Breast epithelium (tissue), 4 donors: ENCODE measurements at regions not wholly inside any gene's neighbourhood (a gene's known extent, or its start where the extent isn't known, plus 50 kb on each side); places are given as distances from the start of the nearest gene placed in this dataset.

Experiments used
- DNase-seq, 2 donors: peaks; one replicate each; pipeline ENCODE4 v3.0.0-alpha.2; 2019; ENCODE audit warnings: low spot score in 2 of 2
- H3K27ac ChIP-seq, 2 donors: fragments of 200-600 bp; sonication (generic) in 1 of 2; one replicate each; pipeline ENCODE4 v1.5.1; 2016 to 2019; ENCODE audit warnings: mild to moderate bottlenecking in 1 of 2
- H3K27me3 ChIP-seq, 2 donors: fragments of 200-600 bp; sonication (generic) in 1 of 2; one replicate each; pipeline versions ENCODE4 v1.5.1 to v1.6.0; 2017 to 2019; ENCODE audit warnings: control low read depth in 1 of 2, mild to moderate bottlenecking in 1 of 2
- H3K36me3 ChIP-seq: fragments of 200-600 bp; one replicate; pipeline ENCODE4 v1.5.1; 2019
- H3K4me1 ChIP-seq, 2 donors: fragments of 200-600 bp; sonication (generic); one replicate each; pipeline ENCODE4 v1.5.1; 2016 to 2019; ENCODE audit warnings: control low read depth in 1 of 2
- H3K4me3 ChIP-seq, 3 donors: fragments of 200-600 bp; sonication (generic); 1 replicate in 2 of 3; 2 replicates in 1 of 3; pipeline ENCODE4 v1.5.1; 2016 to 2019; ENCODE audit warnings: mild to moderate bottlenecking in 3 of 3, moderate library complexity in 2 of 3
- H3K9me3 ChIP-seq, 2 donors: fragments of 200-600 bp; sonication (generic) in 1 of 2; one replicate each; pipeline ENCODE4 v1.5.1; 2016 to 2019; ENCODE audit warnings: control low read depth in 1 of 2
- CTCF ChIP-seq, 3 donors: fragments of 450-650 bp; IDR thresholded peaks; one replicate each; pipeline ENCODE4 v1.5.1; 2016 to 2017; ENCODE audit warnings: antibody characterized with exemption in 3 of 3, mild to moderate bottlenecking in 3 of 3, moderate library complexity in 3 of 3
- POLR2A ChIP-seq: fragments of 450-650 bp; IDR thresholded peaks from one replicate; pipeline ENCODE4 v1.6.1; 2016; ENCODE audit warnings: antibody characterized with exemption, mild to moderate bottlenecking, moderate library complexity
- POLR2AphosphoS5 ChIP-seq, 3 donors: sonication (generic); formaldehyde crosslinking; IDR thresholded peaks; one replicate each; pipeline ENCODE4 v1.6.1; 2017; ENCODE audit warnings: antibody characterized with exemption in 3 of 3
- intact Hi-C: fragments of 100-400 bp; cut with DNase I; formaldehyde crosslinking; loops from one replicate; pipeline ENCODE4 v1.15.1; 2023; ENCODE audit warnings: low total_unique reads

GRCh38 chr13:76213423-76213904, 577.3 kb downstream of the LMO7 start:
- H3K4me3 ChIP-seq: no peak overlapping the region
- no peaks in the 10 kb centered on the region for H3K9me3 ChIP-seq
- no peak for DNase-seq
- H3K27ac ChIP-seq: no peak overlapping the region
- no peaks in the 10 kb centered on the region for H3K4me1 ChIP-seq
- intact Hi-C loops: no loop called here
- H3K27me3 ChIP-seq: no peaks in the 10 kb centered on the region
- TF ChIP-seq POLR2A (no peak), CTCF (IDR thresholded peaks at IDR 0.05) (no peak), POLR2AphosphoS5 (IDR thresholded peaks at IDR 0.05) (no peak)
- H3K36me3 ChIP-seq: no peaks in the 10 kb centered on the region

- TF ChIP-seq POLR2A (no peak), CTCF (IDR thresholded peaks at IDR 0.05) (no peak), POLR2AphosphoS5 (IDR thresholded peaks at IDR 0.05) (no peak)
- H3K9me3 ChIP-seq: no peaks in the 10 kb centered on the region
- H3K36me3 ChIP-seq: no peaks in the 10 kb centered on the region
- DNase-seq: no peak
- H3K27ac ChIP-seq: no peak overlapping the region
- H3K4me1 ChIP-seq: no peaks in the 10 kb centered on the region
- H3K27me3 ChIP-seq: no peaks in the 10 kb centered on the region
- intact Hi-C loops: no loop called here
- H3K4me3 ChIP-seq: no peak overlapping the region
These were observed 574.1 kb downstream of the LMO7 start for GRCh38 chr13:76210262-76210661.

GRCh38 chr13:76198568-76199163, 562.5 kb downstream of the LMO7 start:
- Histone ChIP-seq H3K9me3 (no peaks in the 10 kb centered on the region), H3K27ac (no peak overlapping the region)
- intact Hi-C loops: no loop called here

GRCh38 chr13:76189882-76190519, 553.9 kb downstream of the LMO7 start:
- DNase-seq: no peak
- Histone ChIP-seq H3K27ac (no peak overlapping the region), H3K4me1 (no peaks in the 10 kb centered on the region), H3K27me3 (no peaks in the 10 kb centered on the region), H3K9me3 (no peaks in the 10 kb centered on the region), H3K4me3 (no peak overlapping the region), H3K36me3 (no peaks in the 10 kb centered on the region)
- no peak for TF ChIP-seq POLR2AphosphoS5 (IDR thresholded peaks at IDR 0.05)
- no peak for TF ChIP-seq CTCF (IDR thresholded peaks at IDR 0.05)
- no peak for TF ChIP-seq POLR2A
- intact Hi-C loops: no loop called here

More at GRCh38 chr13:76198568-76199163, 562.5 kb downstream of the LMO7 start:
- no peaks in the 10 kb centered on the region for H3K4me1 ChIP-seq
- no peaks in the 10 kb centered on the region for H3K36me3 ChIP-seq
- H3K4me3 ChIP-seq: no peak overlapping the region
- no peaks in the 10 kb centered on the region for H3K27me3 ChIP-seq
- no peak for DNase-seq
- TF ChIP-seq POLR2A (no peak), CTCF (IDR thresholded peaks at IDR 0.05) (no peak), POLR2AphosphoS5 (IDR thresholded peaks at IDR 0.05) (no peak)

- Histone ChIP-seq H3K36me3 (no peaks in the 10 kb centered on the region), H3K4me1 (no peaks in the 10 kb centered on the region), H3K4me3 (no peak overlapping the region), H3K9me3 (no peaks in the 10 kb centered on the region), H3K27me3 (no peaks in the 10 kb centered on the region), H3K27ac (no peak overlapping the region)
- DNase-seq: no peak
- intact Hi-C loops: no loop called here
- TF ChIP-seq POLR2A (no peak), CTCF (IDR thresholded peaks at IDR 0.05) (no peak), POLR2AphosphoS5 (IDR thresholded peaks at IDR 0.05) (no peak)
These were observed 540.0 kb downstream of the LMO7 start for GRCh38 chr13:76175961-76176725.
